Right lobe of liver (tissue), 6 donors: ENCODE measurements at regions not wholly inside any gene's neighbourhood (a gene's known extent, or its start where the extent isn't known, plus 50 kb on each side); places are given as distances from the start of the nearest gene placed in this dataset.

Experiments
- ATAC-seq, 4 donors: fragments of 200-7000 bp; cut with Tn5 transposase; one replicate each; pipeline ENCODE4 v1.9.1; 2020; ENCODE audit warnings: mild to moderate bottlenecking in 4 of 4, moderate library complexity in 4 of 4
- DNase-seq, 3 donors: peaks; one replicate each; pipeline ENCODE4 v3.0.0-alpha.2; 2020
- H3K27ac ChIP-seq, 3 donors: fragments of 200-600 bp; one replicate each; pipeline ENCODE4 v1.8.0; 2022
- H3K27me3 ChIP-seq, 2 donors: fragments of 200-600 bp; one replicate each; pipeline ENCODE4 v1.8.0; 2022
- H3K36me3 ChIP-seq, 4 donors: fragments of 200-600 bp; sonication (generic) in 1 of 4; one replicate each; pipeline versions ENCODE4 v1.5.1 to v1.8.0; 2017 to 2022; ENCODE audit warnings: control low read depth in 1 of 4
- H3K4me1 ChIP-seq, 4 donors: fragments of 200-600 bp; sonication (generic) in 1 of 4; one replicate each; pipeline versions ENCODE4 v1.5.1 to v1.8.0; 2017 to 2022; ENCODE audit warnings: control low read depth in 1 of 4
- H3K4me3 ChIP-seq, 3 donors: fragments of 200-600 bp; one replicate each; pipeline ENCODE4 v1.8.0; 2022
- H3K9me3 ChIP-seq, 4 donors: fragments of 200-600 bp; sonication (generic) in 1 of 4; one replicate each; pipeline versions ENCODE4 v1.5.1 to v1.8.0; 2017 to 2022; ENCODE audit warnings: control low read depth in 1 of 4
- POLR2A ChIP-seq: fragments of 450-650 bp; IDR thresholded peaks from one replicate; pipeline ENCODE4 v1.6.1; 2017; ENCODE audit warnings: antibody characterized with exemption, mild to moderate bottlenecking
- WGBS: methylation state at CpG from one replicate; pipeline ENCODE4 v1.1.6; 2018; ENCODE audit warnings: low coverage, low lambda C conversion rate; ENCODE audit not compliant: insufficient coverage; ENCODE audit errors: missing lambda C conversion rate; 5-methylcytosine and 5-hydroxymethylcytosine counted together
- intact Hi-C, 2 donors: fragments of 100-400 bp; cut with DNase I; formaldehyde crosslinking; loops; one replicate each; pipeline versions ENCODE4 v1.11.2 to v1.14.1; 2022
- TF ChIP-seq, protein P1 (sequence below), 4 donors: fragments of 200-600 bp in 3 of 4; fragments of 450-650 bp in 1 of 4; IDR thresholded peaks; one replicate each; pipeline versions ENCODE4 v1.5.1 to v1.8.0; 2016 to 2022; ENCODE audit warnings: antibody characterized with exemption in 4 of 4, mild to moderate bottlenecking in 2 of 4
- donor health status: DM: no; HTN: yes; CAD: no.
- donor health status: DM: no; HTN: no; CAD: no.
- donor health status: DM: no; HTN: no; CAD: no.
- donor health status: DM: no; HTN: yes; CAD: no.
- donor health status: DM: no; HTN: yes; CAD: no.

DNA sequence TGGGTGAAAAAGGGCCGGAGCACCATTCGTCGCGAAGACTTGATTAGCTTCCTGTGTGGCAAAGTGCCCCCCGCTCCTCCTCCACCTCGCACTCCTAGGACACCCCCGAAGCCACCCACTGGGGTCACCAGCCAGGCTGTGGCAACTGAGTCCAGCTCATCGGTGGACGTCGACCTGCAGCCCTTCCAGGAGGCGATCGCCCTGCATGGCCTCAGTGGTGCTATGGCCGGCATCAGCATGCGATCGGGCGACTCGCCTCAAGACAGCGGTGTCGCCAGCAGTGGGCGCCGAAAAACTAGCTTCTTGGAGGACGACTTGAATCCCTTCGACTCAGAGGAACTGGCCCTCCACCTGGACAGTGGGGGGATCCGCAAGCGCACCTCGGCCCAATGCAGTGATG lies 126.8 kb upstream of the CXorf66 start:
- Histone ChIP-seq H3K36me3 (no peaks in the 10 kb centered on the region), H3K27me3 (peaks cover 0 to 9% of the 10 kb centered on the region in 2 donors), H3K4me3 (no peak overlapping the region), H3K4me1 (no peaks in the 10 kb centered on the region), H3K9me3 (no peaks in the 10 kb centered on the region), H3K27ac (no peak overlapping the region)
- peak in 1 of 3 donors; percentile 48 for DNase-seq
- 80% methylated on average over 6 of the region's 26 CpGs for WGBS
- TF ChIP-seq POLR2A = no peak
- TF ChIP-seq, protein P1, sequence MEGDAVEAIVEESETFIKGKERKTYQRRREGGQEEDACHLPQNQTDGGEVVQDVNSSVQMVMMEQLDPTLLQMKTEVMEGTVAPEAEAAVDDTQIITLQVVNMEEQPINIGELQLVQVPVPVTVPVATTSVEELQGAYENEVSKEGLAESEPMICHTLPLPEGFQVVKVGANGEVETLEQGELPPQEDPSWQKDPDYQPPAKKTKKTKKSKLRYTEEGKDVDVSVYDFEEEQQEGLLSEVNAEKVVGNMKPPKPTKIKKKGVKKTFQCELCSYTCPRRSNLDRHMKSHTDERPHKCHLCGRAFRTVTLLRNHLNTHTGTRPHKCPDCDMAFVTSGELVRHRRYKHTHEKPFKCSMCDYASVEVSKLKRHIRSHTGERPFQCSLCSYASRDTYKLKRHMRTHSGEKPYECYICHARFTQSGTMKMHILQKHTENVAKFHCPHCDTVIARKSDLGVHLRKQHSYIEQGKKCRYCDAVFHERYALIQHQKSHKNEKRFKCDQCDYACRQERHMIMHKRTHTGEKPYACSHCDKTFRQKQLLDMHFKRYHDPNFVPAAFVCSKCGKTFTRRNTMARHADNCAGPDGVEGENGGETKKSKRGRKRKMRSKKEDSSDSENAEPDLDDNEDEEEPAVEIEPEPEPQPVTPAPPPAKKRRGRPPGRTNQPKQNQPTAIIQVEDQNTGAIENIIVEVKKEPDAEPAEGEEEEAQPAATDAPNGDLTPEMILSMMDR (IDR thresholded peaks at IDR 0.05) = no peak
- no peak for ATAC-seq
- intact Hi-C loops = no loop called here

DNA sequence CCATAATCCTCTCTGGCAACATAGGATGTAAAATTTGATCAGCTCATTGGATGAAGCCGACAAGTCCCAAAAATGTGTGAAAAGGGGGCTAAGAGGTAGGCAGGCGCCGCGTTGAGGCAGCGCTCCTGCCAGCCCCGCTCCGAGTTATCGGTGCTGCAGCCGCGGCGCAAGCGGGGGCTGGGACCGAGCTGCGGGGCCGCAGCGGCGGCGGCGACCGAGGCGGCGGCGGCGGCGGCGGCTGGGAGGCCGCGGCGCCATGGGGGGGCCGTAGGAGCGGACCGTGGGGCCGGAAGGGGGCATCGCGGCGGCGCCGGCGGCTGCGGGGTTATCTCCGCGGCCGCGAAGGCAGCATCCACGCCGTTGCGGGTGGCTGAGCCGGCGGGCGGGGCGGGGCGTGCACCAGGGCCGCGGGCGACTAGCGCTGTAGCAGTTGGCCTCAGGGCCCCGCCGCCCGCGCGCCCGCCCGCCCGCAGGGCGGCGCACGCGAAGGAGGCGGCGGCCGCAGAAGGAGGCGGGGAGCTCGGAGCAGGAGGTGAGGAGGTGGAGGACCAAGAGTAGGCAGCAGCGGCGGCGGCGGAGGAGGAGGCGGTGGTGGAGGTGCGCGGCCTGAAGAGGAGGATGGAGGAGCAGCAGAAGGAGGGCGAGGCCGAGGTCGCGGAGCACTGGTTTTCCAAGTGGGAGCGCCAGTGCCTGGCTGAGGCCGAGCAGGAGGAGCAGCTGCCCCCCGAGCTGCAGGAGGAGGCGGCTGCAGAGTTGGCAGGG lies 126.0 kb upstream of the CXorf66 start:
- no peak for TF ChIP-seq POLR2A
- TF ChIP-seq, protein P1 (IDR thresholded peaks at IDR 0.05) = no peak
- H3K36me3 ChIP-seq = no peaks in the 10 kb centered on the region
- peak in 2 of 3 donors; percentile 26 to 54 for DNase-seq
- H3K4me3 ChIP-seq = peak overlapping the region in 1 of 3 donors; percentile 31
- H3K27ac ChIP-seq = no peak overlapping the region
- no peaks in the 10 kb centered on the region for H3K9me3 ChIP-seq
- H3K27me3 ChIP-seq = peaks cover 0 to 9% of the 10 kb centered on the region in 2 donors
- 41% methylated on average over 44 of the region's 88 CpGs for WGBS
- no peaks in the 10 kb centered on the region for H3K4me1 ChIP-seq
- intact Hi-C loops = no loop called here
- peak; percentile 48 to 67 (median 64) for ATAC-seq

DNA sequence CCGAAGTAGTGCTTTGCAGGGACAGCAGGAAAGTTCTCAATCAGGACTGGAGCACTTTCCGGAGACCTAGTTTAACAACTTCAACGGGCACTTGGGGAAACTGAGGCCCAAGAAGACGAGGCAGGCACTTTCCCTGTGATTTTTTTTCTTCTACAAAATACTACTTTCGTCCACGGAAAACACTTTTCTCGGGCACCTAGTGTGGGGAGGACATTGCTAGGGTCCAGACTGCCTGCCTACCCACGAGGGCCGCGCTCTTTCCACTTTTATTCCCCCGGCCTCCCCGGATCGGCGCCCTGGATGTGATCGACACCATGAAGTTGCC lies 125.4 kb upstream of the CXorf66 start:
- ATAC-seq (no peak), DNase-seq (no peak)
- H3K9me3 ChIP-seq = no peaks in the 10 kb centered on the region
- TF ChIP-seq, protein P1 (IDR thresholded peaks at IDR 0.05) = no peak
- TF ChIP-seq POLR2A = no peak
- no peaks in the 10 kb centered on the region for H3K4me1 ChIP-seq
- H3K27ac ChIP-seq = no peak overlapping the region
- intact Hi-C loops = no loop called here
- 11% methylated on average over 14 of the region's 15 CpGs for WGBS
- H3K27me3 ChIP-seq = peaks cover 0 to 9% of the 10 kb centered on the region in 2 donors
- H3K4me3 ChIP-seq = peak overlapping the region in 1 of 3 donors; percentile 31
- H3K36me3 ChIP-seq = no peaks in the 10 kb centered on the region

DNA sequence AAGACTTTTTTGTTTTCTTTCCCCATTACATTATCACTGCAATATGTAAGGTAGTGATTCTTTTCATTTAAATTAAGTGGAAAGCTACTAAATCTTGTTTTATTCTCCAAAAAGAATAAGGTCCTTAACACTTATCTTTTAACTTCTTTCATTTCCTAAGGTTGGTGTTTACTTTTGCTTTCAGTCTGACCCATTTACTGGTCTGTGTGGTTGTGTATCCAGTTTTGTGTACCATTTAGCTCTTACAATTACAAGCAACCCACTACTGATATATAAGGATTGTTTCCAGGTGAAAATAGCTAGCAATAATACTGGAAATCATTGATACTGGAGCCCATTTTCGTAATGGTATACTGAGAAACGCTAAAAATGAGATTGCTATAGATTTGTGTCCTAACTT lies 123.1 kb upstream of the CXorf66 start:
- intact Hi-C loops = no loop called here
- 60% methylated on average over 2 of the region's 2 CpGs for WGBS
- ATAC-seq (no peak), DNase-seq (no peak)
- Histone ChIP-seq H3K9me3 (no peaks in the 10 kb centered on the region), H3K27ac (no peak overlapping the region), H3K27me3 (peaks cover 0 to 24% of the 10 kb centered on the region in 2 donors), H3K4me3 (no peak overlapping the region), H3K36me3 (no peaks in the 10 kb centered on the region), H3K4me1 (no peaks in the 10 kb centered on the region)
- TF ChIP-seq, protein P1 (IDR thresholded peaks at IDR 0.05) = no peak
- TF ChIP-seq POLR2A = no peak
